ENCODE measurements at regions not wholly inside any gene's neighbourhood (a gene's known extent, or its start where the extent isn't known, plus 50 kb on each side); places are given as distances from the start of the nearest gene placed in this dataset.
A peak's percentile ranks its signal among the peaks of the same experiment; 100 is the strongest.

GRCh38 chr1:94309216-94309615 lies 71.8 kb upstream of the ARHGAP29 start (continued):
- TF ChIP-seq BATF2 (CRISPR knock-in tag; IDR thresholded peaks at IDR 0.05) (no peak), ARID3A (IDR thresholded peaks at IDR 0.05; ENCODE audit: low read depth, low read length) (no peak), FOXA1 (IDR thresholded peaks at IDR 0.05) (no peak), FOXA1 (CRISPR knock-in tag; IDR thresholded peaks at IDR 0.05) (peak; percentile 63; the same call in 1 of the 2 replicates), ZNF484 (CRISPR knock-in tag; IDR thresholded peaks at IDR 0.05; ENCODE audit: borderline replicate concordance, low read depth) (no peak), FOXO1 (CRISPR knock-in tag; IDR thresholded peaks at IDR 0.05) (peak; percentile 68; the same call in 1 of the 2 replicates), ZNF740 (CRISPR knock-in tag; IDR thresholded peaks at IDR 0.05) (no peak), ZNF646 (CRISPR knock-in tag; IDR thresholded peaks at IDR 0.05) (no peak), PHB2 (IDR thresholded peaks at IDR 0.05; ENCODE audit: partially characterized antibody) (no peak), RBFOX2 (IDR thresholded peaks at IDR 0.05; ENCODE audit: low read depth, low read length) (no peak), ZNF317 (CRISPR knock-in tag; IDR thresholded peaks at IDR 0.05) (no peak), MTA3 (CRISPR knock-in tag; IDR thresholded peaks at IDR 0.05) (no peak), SYNCRIP (IDR thresholded peaks at IDR 0.05; ENCODE audit: insufficient read depth, low read depth, low read length) (no peak), ZNF629 (CRISPR knock-in tag; conservative IDR thresholded peaks at IDR 0.05) (peak; percentile 59), ZNF598 (CRISPR knock-in tag; IDR thresholded peaks at IDR 0.05; ENCODE audit: borderline replicate concordance) (no peak), ZNF510 (CRISPR knock-in tag; IDR thresholded peaks at IDR 0.05; ENCODE audit: low read depth) (no peak), HOXA9 (CRISPR knock-in tag; IDR thresholded peaks at IDR 0.05; ENCODE audit: borderline replicate concordance) (no peak), SMYD3 (CRISPR knock-in tag; IDR thresholded peaks at IDR 0.05) (no peak), PAXIP1 (CRISPR knock-in tag; conservative IDR thresholded peaks at IDR 0.05) (peak; percentile 73)

Measured in HepG2 (cell line).